HG03439 (cell line): ENCODE measurements at regions not wholly inside any gene's neighbourhood (a gene's known extent, or its start where the extent isn't known, plus 50 kb on each side); places are given as distances from the start of the nearest gene placed in this dataset.

Source experiments
- ATAC-seq: cut with Tn5 transposase; IDR thresholded peaks from one replicate; pipeline ENCODE4 v1.9.1; 2021; ENCODE audit warnings: mild to moderate bottlenecking, moderate library complexity; ENCODE audit not compliant: unreplicated experiment

DNA sequence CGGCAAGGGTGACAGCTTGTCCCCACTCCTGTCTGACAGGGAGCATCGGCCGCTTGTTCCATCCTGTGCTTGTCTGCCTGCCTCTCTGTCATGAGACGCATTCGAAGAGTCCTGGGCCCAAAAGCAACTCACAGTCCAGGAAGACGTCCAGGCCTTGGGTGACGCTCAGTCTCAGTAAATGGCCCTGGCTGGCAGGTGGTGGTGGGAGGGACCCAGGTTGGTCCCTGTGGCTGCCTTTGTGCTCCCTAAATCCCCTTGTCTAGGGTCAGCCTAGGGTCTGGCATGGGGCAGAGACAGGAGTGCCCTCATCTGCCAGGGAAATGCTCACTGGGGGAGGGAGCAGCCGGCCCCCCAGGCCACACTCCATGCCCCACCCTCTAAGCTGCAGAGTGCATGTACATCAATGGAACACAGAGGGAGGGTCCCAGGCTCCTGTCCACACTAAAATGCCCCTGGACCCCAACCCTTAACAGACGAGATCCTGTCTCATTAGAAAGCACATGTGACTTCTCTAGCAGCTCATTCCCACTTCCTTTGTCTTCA, 295.2 kb upstream of the ZNF32 start:
- no peak for ATAC-seq

DNA sequence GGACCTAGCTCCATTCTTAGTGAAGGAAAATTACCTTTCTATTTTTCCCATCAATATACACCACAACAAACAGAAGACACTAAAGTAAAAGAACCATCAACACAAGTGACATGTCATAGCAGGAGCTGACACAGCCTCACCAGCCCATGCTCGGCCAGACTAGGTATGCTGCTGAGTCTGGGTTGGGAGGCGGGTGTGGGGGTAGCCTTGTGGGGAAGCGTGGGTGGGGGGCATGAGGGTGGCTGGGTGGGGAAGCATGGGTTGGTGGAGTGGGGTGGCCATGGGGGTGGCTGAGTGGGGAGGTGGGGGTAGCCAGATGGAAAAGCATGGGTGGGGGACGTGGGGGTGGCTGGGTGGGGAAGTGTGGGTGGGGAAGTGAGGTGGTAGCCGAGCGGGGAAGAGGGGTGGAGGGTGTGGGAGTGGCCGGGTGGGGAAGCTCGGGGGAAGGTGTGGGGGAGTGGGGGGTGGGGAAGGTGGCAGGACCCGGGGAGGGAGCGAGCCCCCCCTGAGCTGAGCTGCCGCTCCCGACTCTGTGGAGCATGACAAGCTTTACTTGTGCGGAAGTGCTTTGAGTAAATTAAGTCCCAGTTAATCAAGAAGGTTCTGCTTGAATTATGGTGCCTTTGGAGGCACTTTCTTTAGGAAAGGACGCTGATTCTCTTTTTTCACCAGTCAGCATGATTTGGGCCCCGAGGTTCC, 294.6 kb upstream of the ZNF32 start:
- no peak for ATAC-seq

GRCh38 chr10:43942096-43942850, 293.6 kb upstream of the ZNF32 start:
- no peak for ATAC-seq

DNA sequence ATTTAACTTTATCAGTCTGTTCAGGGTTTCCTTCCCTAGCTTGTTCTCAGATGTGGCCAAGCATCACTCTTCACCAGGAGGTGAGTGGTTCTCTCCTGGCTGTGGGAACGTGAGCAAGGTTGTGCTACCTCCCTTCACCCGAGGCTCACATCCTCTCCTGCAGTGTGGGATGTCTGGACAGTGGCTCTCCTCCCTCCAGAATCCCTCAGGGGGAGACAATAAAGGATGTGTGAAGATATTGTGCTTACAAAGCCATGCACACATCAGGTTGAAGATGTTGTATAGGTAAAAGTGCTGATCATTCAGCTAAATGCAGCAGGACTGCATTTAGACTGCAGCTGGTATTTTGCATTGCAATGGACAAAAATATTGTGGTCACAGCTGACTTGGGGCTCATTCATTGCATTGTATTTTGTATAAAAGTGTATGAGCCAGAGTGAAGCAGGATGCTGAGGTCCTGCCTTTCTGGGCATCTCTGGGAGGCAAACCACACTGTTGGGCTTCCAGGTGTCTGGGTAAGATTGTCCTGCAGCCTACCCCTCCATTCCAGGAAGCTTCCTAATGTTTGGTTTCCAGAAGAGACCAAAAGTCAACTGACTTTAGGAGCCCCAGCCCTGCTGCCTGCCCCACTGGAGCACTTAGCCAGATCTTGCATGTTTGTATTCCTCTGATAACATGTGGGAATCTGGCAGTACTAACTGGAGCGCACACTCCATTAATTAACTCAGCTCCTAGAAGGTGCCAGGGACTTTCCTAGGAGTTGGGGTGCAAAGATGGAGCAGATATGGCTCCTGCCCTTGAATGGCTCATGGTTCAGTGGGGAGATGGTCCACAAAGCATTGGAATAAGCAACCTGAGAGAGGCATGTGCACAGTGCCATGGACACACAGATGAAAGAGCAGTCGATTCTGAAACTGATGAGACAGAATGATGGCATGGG, 292.5 kb upstream of the ZNF32 start:
- no peak for ATAC-seq

GRCh38 chr10:43939939-43940820, 291.5 kb upstream of the ZNF32 start:
- ATAC-seq, result no peak

DNA sequence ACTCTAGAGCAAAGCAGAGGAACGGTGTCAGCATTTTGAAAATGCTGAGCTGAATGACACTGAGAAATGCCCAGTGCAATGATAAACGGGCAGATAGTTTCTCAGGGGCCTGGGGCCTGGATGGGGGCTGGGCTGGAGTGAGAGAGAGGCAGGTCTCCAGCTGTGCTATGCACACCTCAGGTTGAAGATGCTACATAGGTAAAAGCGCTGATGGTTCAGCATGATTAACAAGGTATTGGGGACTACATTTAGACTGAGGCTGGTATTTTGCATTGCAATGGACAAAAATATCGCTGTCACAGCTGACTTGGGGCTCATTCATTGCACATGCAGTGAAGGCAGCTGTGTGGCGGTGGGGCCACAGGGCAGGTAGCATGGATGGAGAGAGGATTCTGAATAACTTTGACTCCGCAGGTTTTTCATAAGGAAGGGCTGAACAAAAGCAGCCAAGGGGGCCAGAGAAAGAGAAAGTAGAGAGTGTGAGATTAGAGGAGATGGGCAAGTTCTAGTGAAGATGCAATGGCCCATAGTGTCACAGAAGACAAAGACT, 290.8 kb upstream of the ZNF32 start:
- ATAC-seq, result no peak

- ATAC-seq, result no peak
Measured at GRCh38 chr10:43938810-43939209, 290.1 kb upstream of the ZNF32 start.

GRCh38 chr10:43931308-43931930, 282.7 kb upstream of the ZNF32 start:
- no peak for ATAC-seq

- no peak for ATAC-seq
Measured at GRCh38 chr10:43930777-43931176, 282.1 kb upstream of the ZNF32 start.

- no peak for ATAC-seq
Measured at GRCh38 chr10:43930243-43930642, 281.6 kb upstream of the ZNF32 start.

GRCh38 chr10:43929122-43929521, 280.4 kb upstream of the ZNF32 start:
- no peak for ATAC-seq

- ATAC-seq, result no peak
Measured at GRCh38 chr10:43928425-43928968, 279.8 kb upstream of the ZNF32 start.

GRCh38 chr10:43926875-43927406, 278.3 kb upstream of the ZNF32 start:
- no peak for ATAC-seq

GRCh38 chr10:43926371-43926770, 277.7 kb upstream of the ZNF32 start:
- ATAC-seq, result no peak

DNA sequence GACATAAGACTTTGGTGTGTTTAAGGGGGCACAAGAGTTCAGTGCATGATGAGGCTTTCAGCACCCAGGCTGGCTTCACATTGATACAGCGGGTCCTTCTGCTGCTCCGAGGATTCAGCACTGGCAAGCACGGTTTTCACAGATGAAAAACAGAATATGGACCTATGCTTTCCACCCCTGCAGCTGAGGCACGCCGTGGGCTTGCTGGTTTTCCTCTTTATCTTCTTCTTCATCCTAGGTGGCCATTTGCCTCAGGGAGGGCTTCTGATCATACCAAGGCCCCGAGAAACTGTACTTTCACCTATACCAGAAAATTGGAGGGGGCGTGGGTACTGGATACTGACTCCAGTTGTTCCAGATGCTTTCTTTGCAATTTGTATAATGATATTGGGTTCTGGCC, 277.1 kb upstream of the ZNF32 start:
- no peak for ATAC-seq

DNA sequence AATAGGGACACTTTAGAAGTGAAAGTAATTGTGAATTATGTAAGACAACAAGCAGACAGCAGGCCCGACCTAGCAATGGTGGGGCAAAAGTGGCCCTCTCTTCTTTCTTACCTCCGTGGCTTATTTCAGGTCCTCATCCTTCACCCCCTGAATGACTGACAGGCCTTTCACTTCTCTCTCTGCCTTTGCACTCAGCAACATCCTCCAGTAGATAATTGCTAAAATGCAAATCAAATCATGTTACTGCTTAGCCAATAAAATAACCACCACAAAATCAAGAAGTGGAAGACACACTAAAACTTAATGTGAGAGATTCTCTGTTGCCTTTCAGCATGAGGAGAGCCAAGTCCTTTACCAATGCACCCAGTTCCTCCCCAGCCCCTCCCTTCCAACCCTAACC, 274.6 kb upstream of the ZNF32 start:
- no peak for ATAC-seq

GRCh38 chr10:43922335-43923280, 273.9 kb upstream of the ZNF32 start:
- no peak for ATAC-seq

- ATAC-seq, result no peak
Measured at GRCh38 chr10:43921881-43922280, 273.2 kb upstream of the ZNF32 start.
